DMS114 treated with DMSO at 0.1 percent for 48 hours (cell line): ENCODE measurements at regions not wholly inside any gene's neighbourhood (a gene's known extent, or its start where the extent isn't known, plus 50 kb on each side); places are given as distances from the start of the nearest gene placed in this dataset.

Experiments
- DNase-seq: peaks from one replicate; lab custom pipeline; 2025; ENCODE audit not compliant: unreplicated experiment; lab: John Stamatoyannopoulos, UW

DNA sequence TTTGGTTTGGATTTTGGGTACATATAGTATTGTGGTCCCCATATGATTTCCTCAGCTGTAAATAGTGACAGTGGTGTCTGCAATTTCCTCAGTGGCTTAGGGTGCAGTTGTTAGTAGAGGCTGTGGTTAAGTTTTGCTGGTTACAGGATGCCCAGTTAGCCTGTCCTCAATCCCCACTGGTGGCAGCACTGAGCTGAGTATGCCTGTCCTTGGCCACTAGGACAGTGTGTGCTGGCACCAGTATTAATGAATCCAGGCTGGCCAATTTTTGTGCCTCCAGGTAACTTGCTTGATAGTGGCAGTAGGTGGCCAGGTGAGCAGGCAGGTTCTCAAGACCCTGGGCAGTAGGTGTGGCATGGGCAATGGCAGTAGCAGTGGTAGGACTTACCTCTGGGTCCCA, 973.1 kb downstream of the TMEM182 start:
- DNase-seq: no peak

DNA sequence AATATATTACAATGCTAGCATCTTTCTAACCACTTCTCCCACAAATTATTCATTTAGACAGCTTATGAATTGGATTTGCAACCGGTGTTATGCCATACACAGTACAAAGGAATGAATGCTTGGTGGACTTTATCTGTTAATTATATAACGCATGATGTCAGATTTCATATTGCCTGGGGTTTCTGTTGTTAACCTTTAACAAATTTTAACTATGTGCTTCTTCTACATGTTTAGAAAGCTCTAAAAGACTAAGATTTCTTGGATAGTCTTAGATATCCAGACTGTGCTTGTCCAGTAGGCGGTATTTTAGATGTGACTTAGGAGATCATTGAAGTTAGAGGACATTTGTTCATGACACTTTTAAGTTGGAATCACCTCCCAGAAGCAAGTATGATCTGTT, 976.3 kb downstream of the TMEM182 start:
- no peak for DNase-seq

- DNase-seq: no peak
Observed at GRCh38 chr2:103738606-103739005, 976.8 kb downstream of the TMEM182 start.

- no peak for DNase-seq
Observed at GRCh38 chr2:103739186-103739585, 977.4 kb downstream of the TMEM182 start.

- no peak for DNase-seq
Observed at GRCh38 chr2:103739921-103740320, 978.1 kb downstream of the TMEM182 start.

DNA sequence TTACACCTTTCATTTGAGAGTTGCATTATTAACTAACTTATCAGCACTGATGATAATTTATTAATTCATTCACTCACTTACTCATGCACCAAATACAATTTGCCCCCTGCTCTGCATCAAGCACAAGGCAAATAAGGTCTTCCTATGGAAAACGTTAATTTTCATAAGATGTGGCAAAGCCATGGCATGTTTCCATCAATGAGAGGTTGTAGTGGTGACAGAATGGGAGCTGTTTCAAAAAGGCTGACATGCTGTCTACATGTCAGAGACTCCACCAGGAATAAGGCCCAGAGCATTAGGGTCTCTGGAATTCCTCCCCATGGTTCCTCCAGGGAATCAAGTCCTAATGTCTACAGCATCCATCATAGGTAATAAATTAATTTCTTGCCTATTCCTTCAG, 978.8 kb downstream of the TMEM182 start:
- DNase-seq: no peak

GRCh38 chr2:103743195-103743594, 981.4 kb downstream of the TMEM182 start:
- DNase-seq: no peak

GRCh38 chr2:103754530-103754929, 992.7 kb downstream of the TMEM182 start:
- no peak for DNase-seq

DNA sequence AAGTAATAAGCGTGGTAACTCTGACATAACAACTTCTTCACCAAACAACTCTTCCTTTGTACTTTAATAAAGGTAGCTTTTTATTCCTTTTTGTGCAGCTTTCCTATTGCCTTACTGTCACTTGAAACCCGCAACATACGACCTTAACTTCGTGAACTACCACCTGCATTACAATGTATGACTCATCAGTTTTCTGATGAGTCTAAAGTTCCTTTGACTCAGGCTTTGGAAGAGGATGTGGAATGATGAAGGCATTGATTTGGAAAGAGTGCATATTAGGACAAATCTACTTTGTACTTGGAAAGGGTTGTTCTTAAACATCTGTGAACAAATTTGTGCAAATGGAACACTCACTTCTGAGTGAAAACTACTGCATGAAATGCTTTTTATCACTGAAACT, 1012.1 kb downstream of the TMEM182 start:
- no peak for DNase-seq

GRCh38 chr2:103780088-103780702, 1018.4 kb downstream of the TMEM182 start:
- DNase-seq: no peak

DNA sequence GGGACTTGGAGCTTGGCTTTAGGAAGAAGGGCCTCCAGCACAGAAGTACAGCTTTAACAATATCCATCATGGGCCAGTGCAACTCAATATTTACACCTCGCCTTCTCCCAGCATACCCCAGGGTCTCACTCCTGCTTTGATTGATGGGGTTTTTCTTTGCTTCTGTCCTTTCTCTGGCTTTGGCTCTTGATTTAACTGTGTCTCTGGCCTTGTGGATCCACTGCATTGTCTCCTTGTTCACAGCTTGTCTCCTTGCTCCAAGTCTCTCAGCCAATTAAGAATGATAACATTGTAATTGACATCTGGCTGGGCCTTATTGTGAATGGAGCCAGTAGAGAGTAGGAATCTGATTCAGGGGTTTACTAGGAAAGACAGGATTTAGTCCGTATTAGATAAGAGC, 1019.5 kb downstream of the TMEM182 start:
- no peak for DNase-seq

- no peak for DNase-seq
Observed at GRCh38 chr2:103784261-103784660, 1022.4 kb downstream of the TMEM182 start.

GRCh38 chr2:103785432-103785831, 1023.6 kb downstream of the TMEM182 start:
- DNase-seq: no peak

DNA sequence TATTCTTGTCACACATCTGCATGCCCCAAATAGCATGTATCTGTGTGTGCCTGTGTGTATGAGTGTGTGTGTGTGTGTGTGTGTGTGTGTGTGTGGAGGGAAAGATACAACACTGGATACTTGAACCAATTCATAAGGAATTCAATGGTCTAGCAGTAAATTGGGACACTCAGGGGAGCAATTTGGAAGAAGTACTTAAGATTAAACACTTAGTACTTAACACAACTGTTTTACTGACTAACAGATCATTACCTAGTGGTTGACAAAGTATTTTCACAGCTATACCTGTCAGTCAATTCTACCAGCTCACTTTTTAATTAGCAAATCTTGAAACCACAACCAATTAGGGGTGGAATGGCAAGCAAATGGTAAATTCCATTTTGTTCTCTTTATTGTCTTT, 1024.1 kb downstream of the TMEM182 start:
- DNase-seq: no peak

GRCh38 chr2:103788389-103788788, 1026.6 kb downstream of the TMEM182 start:
- DNase-seq: no peak

DNA sequence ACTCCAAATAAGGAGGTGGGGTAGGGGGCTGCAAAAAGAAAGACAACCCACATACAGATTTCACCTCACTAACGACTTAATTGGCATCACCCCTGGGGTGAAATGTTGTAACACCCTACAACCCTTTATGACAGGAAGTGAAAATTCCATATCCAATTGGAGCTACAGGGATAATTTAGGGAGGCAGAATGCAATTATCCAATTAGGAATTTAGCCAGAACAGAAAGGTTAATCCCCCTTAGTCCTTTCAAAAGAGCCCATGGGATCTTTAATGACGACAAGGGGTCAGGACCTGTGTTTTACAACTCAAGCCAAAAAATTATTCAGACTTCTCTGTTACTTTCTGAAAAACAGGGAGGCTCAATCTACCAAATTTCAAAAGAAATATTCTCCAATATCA, 1027.1 kb downstream of the TMEM182 start:
- DNase-seq: no peak

- DNase-seq: no peak
Observed at GRCh38 chr2:103789381-103790095, 1027.7 kb downstream of the TMEM182 start.

DNA sequence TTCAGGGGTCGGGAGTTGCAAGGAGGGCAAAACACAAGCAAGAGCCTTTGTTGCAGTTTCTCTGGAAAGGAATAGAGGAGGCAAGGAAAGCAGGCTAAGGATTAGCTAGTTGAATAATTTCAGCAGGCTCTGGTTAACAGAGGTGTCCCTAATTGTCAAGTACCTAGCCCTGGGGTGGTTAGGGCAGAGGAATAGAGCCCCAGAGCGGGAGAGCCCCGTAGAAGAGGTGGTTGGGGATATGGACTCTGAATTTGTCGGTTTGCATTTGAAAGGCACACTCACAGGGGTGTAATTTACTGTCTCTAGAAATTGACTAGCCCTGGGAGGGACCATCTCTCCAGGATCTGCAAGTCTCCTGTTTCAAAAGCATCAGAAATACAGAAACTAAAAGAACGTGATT, 1030.2 kb downstream of the TMEM182 start:
- no peak for DNase-seq

DNA sequence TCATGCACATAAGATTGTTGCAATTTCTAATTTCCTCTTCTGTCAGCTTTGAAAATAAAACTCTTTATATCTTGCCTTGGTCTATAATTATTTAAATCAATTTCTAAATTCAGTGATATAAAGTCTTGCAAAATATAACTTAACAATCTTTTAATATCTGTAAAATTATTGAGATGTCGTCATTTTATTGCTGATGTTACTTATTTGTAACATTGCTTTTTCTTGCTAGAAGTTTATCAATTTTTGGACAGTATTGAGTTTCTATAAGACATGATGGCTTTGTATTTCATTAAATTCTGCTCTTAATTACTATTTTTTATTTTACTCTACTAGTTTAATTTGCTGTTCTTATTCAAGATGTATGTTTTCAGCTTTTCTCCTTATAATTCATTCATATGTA, 1036.5 kb downstream of the TMEM182 start:
- DNase-seq: no peak

- DNase-seq: no peak
Observed at GRCh38 chr2:103804013-103804412, 1042.2 kb downstream of the TMEM182 start.

- no peak for DNase-seq
Observed at GRCh38 chr2:103805746-103806145, 1043.9 kb downstream of the TMEM182 start.

GRCh38 chr2:103808814-103809213, 1045.1 kb upstream of the POU3F3 start:
- DNase-seq: no peak

GRCh38 chr2:103809415-103809814, 1044.5 kb upstream of the POU3F3 start:
- DNase-seq: no peak
